ENCODE measurements at regions not wholly inside any gene's neighbourhood (a gene's known extent, or its start where the extent isn't known, plus 50 kb on each side); places are given as distances from the start of the nearest gene placed in this dataset.
"Not testable (repeated sequence)": the region's sequence is repeated elsewhere in the genome, so short reads cannot be mapped to it uniquely, and the experiment has no call there.

DNA sequence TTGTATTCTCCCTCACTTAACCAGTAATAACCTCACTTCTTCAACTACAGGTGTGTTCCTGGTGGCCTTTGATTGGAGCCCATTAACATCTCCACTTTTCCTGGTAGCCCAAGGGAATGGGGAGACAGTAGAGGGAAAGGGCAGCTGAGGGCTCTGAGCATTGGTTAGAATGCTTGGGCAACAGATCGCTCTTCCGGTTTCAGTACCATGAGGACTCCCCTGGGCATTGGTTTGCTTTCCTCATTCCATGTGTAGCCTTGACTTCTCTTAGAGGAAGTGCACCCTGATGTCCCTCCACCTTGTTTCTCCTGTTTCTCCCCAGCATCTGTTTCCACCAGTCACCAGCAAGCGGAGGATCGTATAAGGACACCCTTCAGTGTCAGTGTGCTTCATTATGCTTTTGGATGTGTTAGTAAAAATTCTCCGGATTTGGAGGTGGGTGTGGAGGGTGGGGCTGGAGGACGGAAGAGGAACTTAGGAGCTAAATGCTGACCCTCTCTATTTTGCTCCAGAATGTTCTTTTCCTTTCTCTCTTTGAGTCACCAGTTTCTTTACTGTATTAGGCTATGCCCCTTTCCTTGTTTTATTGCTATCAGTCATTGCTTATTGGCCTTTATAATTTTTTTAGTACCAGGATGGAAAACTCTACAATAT is 50.6 kb upstream of the ZNG1B start:
- not testable (repeated sequence) for H3K4me1 ChIP-seq (ENCODE audit: control insufficient read depth in 2 of 2, insufficient read depth in 2 of 2, low read length in 1 of 2); H3K9me3 ChIP-seq (ENCODE audit: control insufficient read depth in 2 of 2, insufficient read depth in 1 of 2, low read depth in 1 of 2, low read length in 1 of 2); H3K27me3 ChIP-seq (ENCODE audit: control insufficient read depth in 1 of 2, insufficient read depth in 2 of 2, low read length in 2 of 2); H3K36me3 ChIP-seq (ENCODE audit: control insufficient read depth in 2 of 2, insufficient read depth in 2 of 2, low read length in 1 of 2); H3K27ac ChIP-seq (ENCODE audit: low read depth in 2 of 2, low read length in 1 of 2); H3K4me3 ChIP-seq (ENCODE audit: low read depth in 1 of 2, low read length in 2 of 2)
- 82 to 83% methylated on average over 6 of the region's 6 CpGs for WGBS, 2 donors

DNA sequence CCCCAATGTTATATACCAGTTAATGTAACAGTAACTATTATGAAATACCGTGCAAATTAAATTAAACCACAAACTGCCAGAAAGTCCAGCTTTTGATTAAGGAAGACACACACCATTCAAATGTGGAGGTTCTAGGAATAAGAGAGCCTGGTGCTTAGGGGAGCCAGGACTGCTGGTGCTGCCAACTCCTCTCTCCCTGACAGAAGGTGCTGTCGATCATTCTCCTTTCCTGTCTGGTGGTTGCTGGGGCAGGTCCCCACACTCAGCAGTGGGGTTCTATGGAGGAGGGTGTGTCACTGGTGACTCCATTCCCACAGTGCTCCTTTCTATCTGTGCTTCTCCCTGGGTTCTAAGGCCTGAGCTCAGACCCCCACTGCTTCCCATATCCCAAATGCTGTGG is 57.9 kb upstream of the ZNG1B start:
- H3K36me3 ChIP-seq (ENCODE audit: control insufficient read depth in 2 of 2, insufficient read depth in 2 of 2, low read length in 1 of 2); H3K4me3 ChIP-seq (ENCODE audit: low read depth in 1 of 2, low read length in 2 of 2); H3K9me3 ChIP-seq (ENCODE audit: control insufficient read depth in 2 of 2, insufficient read depth in 1 of 2, low read depth in 1 of 2, low read length in 1 of 2); H3K27me3 ChIP-seq (ENCODE audit: control insufficient read depth in 1 of 2, insufficient read depth in 2 of 2, low read length in 2 of 2); H3K4me1 ChIP-seq (ENCODE audit: control insufficient read depth in 2 of 2, insufficient read depth in 2 of 2, low read length in 1 of 2); H3K27ac ChIP-seq (ENCODE audit: low read depth in 2 of 2, low read length in 1 of 2): not testable (repeated sequence)
- 62 to 69% methylated on average over 2 of the region's 2 CpGs for WGBS, 2 donors

DNA sequence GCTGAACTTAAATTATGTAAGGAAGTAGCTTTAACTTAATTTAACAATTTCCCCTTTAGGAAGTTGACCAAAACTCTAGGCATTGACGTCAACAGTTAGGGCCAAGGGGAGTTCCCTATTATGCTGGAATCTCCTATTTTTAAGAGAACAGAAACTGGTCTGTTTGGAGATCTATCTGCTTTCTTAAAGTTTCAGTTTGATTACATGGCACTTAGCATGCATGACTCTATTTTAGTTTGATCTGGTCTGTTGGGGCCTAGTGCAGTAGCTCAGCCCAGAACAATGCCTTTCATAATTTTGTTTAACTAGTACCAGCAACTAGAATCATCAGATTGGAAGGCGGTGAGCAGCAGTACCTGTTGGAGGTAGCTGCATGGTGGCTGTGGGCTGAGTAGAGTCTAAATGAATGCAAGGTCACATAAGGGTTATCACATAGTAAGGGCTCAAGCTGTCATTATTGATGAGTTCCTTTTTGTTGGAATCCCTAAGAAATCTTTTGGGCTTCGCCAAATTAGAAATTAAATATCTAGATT is 60.5 kb upstream of the ZNG1B start:
- Histone ChIP-seq H3K4me1 (ENCODE audit: control insufficient read depth in 2 of 2, insufficient read depth in 2 of 2, low read length in 1 of 2) (peaks cover 0 to 2% of the 10 kb centered on the region in 2 donors), H3K27ac (ENCODE audit: low read depth in 2 of 2, low read length in 1 of 2) (no peak overlapping the region), H3K27me3 (ENCODE audit: control insufficient read depth in 1 of 2, insufficient read depth in 2 of 2, low read length in 2 of 2) (no peaks in the 10 kb centered on the region), H3K9me3 (ENCODE audit: control insufficient read depth in 2 of 2, insufficient read depth in 1 of 2, low read depth in 1 of 2, low read length in 1 of 2) (no peaks in the 10 kb centered on the region), H3K36me3 (ENCODE audit: control insufficient read depth in 2 of 2, insufficient read depth in 2 of 2, low read length in 1 of 2) (no peaks in the 10 kb centered on the region), H3K4me3 (ENCODE audit: low read depth in 1 of 2, low read length in 2 of 2) (no peak overlapping the region)
- WGBS, 2 donors, result 88 to 94% methylated on average over 3 of the region's 3 CpGs

DNA sequence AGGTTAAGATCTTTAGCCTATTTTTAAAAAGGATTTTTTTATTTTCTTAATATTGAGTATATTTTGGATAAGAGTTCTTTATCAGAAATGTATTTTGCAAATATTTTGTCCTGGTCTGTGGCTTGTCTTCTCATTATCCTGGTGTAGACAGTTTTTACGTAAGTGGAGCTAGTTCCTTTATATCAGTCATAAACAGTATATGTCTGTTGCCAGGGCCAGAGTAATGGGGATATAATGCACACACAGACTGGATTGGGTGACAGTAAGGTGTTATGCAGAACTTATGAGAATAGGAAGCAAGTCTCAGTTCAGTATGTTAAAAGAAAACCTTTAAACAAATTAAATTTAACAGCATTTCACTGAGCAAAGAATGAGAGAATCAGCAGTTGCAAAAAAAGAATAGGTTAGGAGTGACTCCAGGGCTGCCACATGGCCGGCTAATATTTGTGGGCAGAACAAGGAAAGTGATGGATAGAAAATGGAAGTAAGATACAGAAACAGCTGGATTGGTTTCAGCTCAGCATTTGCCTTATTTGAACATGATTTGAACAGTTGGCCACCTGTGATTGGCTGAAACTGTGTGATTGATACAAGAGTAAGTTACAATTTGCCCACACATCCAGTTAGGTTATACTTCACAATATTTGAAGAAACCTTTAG is 61.1 kb upstream of the ZNG1B start:
- Histone ChIP-seq H3K4me1 (ENCODE audit: control insufficient read depth in 2 of 2, insufficient read depth in 2 of 2, low read length in 1 of 2) (peaks cover 0 to 2% of the 10 kb centered on the region in 2 donors), H3K36me3 (ENCODE audit: control insufficient read depth in 2 of 2, insufficient read depth in 2 of 2, low read length in 1 of 2) (no peaks in the 10 kb centered on the region), H3K27me3 (ENCODE audit: control insufficient read depth in 1 of 2, insufficient read depth in 2 of 2, low read length in 2 of 2) (no peaks in the 10 kb centered on the region), H3K27ac (ENCODE audit: low read depth in 2 of 2, low read length in 1 of 2) (no peak overlapping the region), H3K4me3 (ENCODE audit: low read depth in 1 of 2, low read length in 2 of 2) (no peak overlapping the region), H3K9me3 (ENCODE audit: control insufficient read depth in 2 of 2, insufficient read depth in 1 of 2, low read depth in 1 of 2, low read length in 1 of 2) (no peaks in the 10 kb centered on the region)
- WGBS, 2 donors, result 82 to 84% methylated on average over 2 of the region's 2 CpGs

- 37 to 43% methylated on average over 4 of the region's 4 CpGs for WGBS, 2 donors
- H3K36me3 ChIP-seq (ENCODE audit: control insufficient read depth in 2 of 2, insufficient read depth in 2 of 2, low read length in 1 of 2), result not testable (repeated sequence)
These were observed 62.6 kb upstream of the ZNG1B start for GRCh38 chr2:113374857-113375256.

GRCh38 chr2:113372258-113372834 is 65.1 kb upstream of the ZNG1B start:
- not testable (repeated sequence) for H3K4me3 ChIP-seq (ENCODE audit: low read depth in 1 of 2, low read length in 2 of 2); H3K4me1 ChIP-seq (ENCODE audit: control insufficient read depth in 2 of 2, insufficient read depth in 2 of 2, low read length in 1 of 2); H3K36me3 ChIP-seq (ENCODE audit: control insufficient read depth in 2 of 2, insufficient read depth in 2 of 2, low read length in 1 of 2); H3K27ac ChIP-seq (ENCODE audit: low read depth in 2 of 2, low read length in 1 of 2); H3K9me3 ChIP-seq (ENCODE audit: control insufficient read depth in 2 of 2, insufficient read depth in 1 of 2, low read depth in 1 of 2, low read length in 1 of 2); H3K27me3 ChIP-seq (ENCODE audit: control insufficient read depth in 1 of 2, insufficient read depth in 2 of 2, low read length in 2 of 2)
- 80 to 82% methylated on average over 14 of the region's 14 CpGs for WGBS, 2 donors

More at GRCh38 chr2:113374857-113375256, 62.6 kb upstream of the ZNG1B start:
- not testable (repeated sequence) for H3K27me3 ChIP-seq (ENCODE audit: control insufficient read depth in 1 of 2, insufficient read depth in 2 of 2, low read length in 2 of 2); H3K27ac ChIP-seq (ENCODE audit: low read depth in 2 of 2, low read length in 1 of 2); H3K4me3 ChIP-seq (ENCODE audit: low read depth in 1 of 2, low read length in 2 of 2); H3K9me3 ChIP-seq (ENCODE audit: control insufficient read depth in 2 of 2, insufficient read depth in 1 of 2, low read depth in 1 of 2, low read length in 1 of 2); H3K4me1 ChIP-seq (ENCODE audit: control insufficient read depth in 2 of 2, insufficient read depth in 2 of 2, low read length in 1 of 2)

DNA sequence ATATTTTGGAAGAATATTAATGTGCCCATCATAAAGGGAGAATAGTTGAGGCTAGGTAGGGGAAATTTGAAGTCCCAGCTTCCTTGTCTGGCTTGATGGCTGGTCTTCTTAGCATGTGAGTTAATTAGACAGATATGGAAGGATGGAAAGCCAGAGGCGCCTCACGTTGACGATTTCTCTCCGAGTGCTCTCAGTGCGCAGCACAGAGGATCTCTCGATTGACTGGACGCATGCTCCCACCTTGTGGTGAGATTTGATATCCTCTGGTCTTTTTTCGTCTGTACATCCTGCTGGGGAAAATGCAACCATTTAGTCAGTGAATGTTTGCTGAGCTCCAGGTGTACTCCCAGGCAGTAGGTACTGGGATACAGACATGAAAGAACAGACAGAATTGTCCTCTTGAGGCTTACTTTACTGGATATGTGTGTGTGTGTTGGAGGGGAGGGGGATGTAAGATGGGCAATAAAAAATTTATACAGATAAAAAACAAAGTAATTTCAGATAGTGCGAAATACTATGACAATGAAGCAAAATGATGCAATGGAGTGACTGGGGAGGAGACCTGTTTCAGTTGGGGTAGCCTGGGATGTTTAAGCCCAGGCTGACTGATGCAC is 66.9 kb upstream of the ZNG1B start:
- H3K27me3 ChIP-seq (ENCODE audit: control insufficient read depth in 1 of 2, insufficient read depth in 2 of 2, low read length in 2 of 2), result no peaks in the 10 kb centered on the region
- WGBS, 2 donors, result 13% methylated on average over 9 of the region's 9 CpGs
- H3K9me3 ChIP-seq (ENCODE audit: control insufficient read depth in 2 of 2, insufficient read depth in 1 of 2, low read depth in 1 of 2, low read length in 1 of 2), result no peaks in the 10 kb centered on the region

DNA sequence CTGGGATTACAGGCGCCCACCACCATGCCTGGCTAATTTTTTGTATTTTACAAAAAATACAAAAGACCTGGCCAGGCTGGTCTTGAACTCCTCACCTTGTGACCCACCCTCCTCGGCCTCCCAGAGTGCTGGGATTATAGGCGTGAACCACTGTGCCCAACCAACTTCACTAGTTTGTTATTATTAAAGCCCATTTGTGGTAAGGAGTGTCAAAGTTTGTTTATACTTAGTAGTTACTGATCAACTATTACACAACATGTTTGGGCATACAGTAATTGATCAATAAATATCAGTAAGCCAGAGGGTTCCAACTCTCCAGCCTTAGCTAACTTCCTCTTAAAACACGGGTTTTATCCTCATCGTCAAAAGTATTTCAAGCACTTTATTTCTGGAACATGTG is 67.5 kb upstream of the ZNG1B start:
- WGBS, 2 donors, result 55 to 59% methylated on average over 5 of the region's 5 CpGs
- Histone ChIP-seq H3K4me1 (ENCODE audit: control insufficient read depth in 2 of 2, insufficient read depth in 2 of 2, low read length in 1 of 2) (peaks cover 0 to 2% of the 10 kb centered on the region in 2 donors), H3K36me3 (ENCODE audit: control insufficient read depth in 2 of 2, insufficient read depth in 2 of 2, low read length in 1 of 2) (no peaks in the 10 kb centered on the region), H3K4me3 (ENCODE audit: low read depth in 1 of 2, low read length in 2 of 2) (no peak overlapping the region), H3K27me3 (ENCODE audit: control insufficient read depth in 1 of 2, insufficient read depth in 2 of 2, low read length in 2 of 2) (no peaks in the 10 kb centered on the region), H3K27ac (ENCODE audit: low read depth in 2 of 2, low read length in 1 of 2) (no peak overlapping the region), H3K9me3 (ENCODE audit: control insufficient read depth in 2 of 2, insufficient read depth in 1 of 2, low read depth in 1 of 2, low read length in 1 of 2) (no peaks in the 10 kb centered on the region)

More for the DNA sequence above, 66.9 kb upstream of the ZNG1B start:
- H3K4me1 ChIP-seq (ENCODE audit: control insufficient read depth in 2 of 2, insufficient read depth in 2 of 2, low read length in 1 of 2), result peaks cover 0 to 2% of the 10 kb centered on the region in 2 donors
- H3K27ac ChIP-seq (ENCODE audit: low read depth in 2 of 2, low read length in 1 of 2), result no peak overlapping the region
- H3K4me3 ChIP-seq (ENCODE audit: low read depth in 1 of 2, low read length in 2 of 2), result no peak overlapping the region
- H3K36me3 ChIP-seq (ENCODE audit: control insufficient read depth in 2 of 2, insufficient read depth in 2 of 2, low read length in 1 of 2), result no peaks in the 10 kb centered on the region

DNA sequence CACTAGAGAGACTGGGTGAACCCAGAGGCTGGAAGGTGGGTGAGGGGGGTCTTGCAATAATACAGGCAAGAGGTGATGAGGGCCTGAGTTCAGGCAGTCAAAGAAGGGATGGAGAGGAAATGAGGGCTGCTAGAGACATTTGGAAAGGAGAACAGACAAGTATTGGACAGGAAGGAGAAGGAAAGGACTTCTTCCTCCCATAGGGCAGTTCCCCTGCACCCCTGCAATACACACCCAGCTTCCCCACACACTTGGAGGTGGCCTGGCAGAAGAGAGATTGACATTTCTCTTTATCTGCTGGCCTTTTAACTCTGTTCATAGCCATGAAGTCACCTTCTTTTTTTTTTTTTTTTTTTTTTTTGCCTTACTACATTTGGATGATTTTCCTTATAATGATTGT is 68.9 kb upstream of the ZNG1B start:
- not testable (repeated sequence) for H3K27ac ChIP-seq (ENCODE audit: low read depth in 2 of 2, low read length in 1 of 2); H3K36me3 ChIP-seq (ENCODE audit: control insufficient read depth in 2 of 2, insufficient read depth in 2 of 2, low read length in 1 of 2); H3K9me3 ChIP-seq (ENCODE audit: control insufficient read depth in 2 of 2, insufficient read depth in 1 of 2, low read depth in 1 of 2, low read length in 1 of 2); H3K4me1 ChIP-seq (ENCODE audit: control insufficient read depth in 2 of 2, insufficient read depth in 2 of 2, low read length in 1 of 2); H3K27me3 ChIP-seq (ENCODE audit: control insufficient read depth in 1 of 2, insufficient read depth in 2 of 2, low read length in 2 of 2); H3K4me3 ChIP-seq (ENCODE audit: low read depth in 1 of 2, low read length in 2 of 2)

Data from esophagus (tissue), 2 donors.